ENCODE measurements at regions not wholly inside any gene's neighbourhood (a gene's known extent, or its start where the extent isn't known, plus 50 kb on each side); places are given as distances from the start of the nearest gene placed in this dataset.

GRCh38 chr5:72744136-72744535, 72.3 kb upstream of the TNPO1 start:
- TF ChIP-seq CTCF (IDR thresholded peaks at IDR 0.05) (no peak), POLR2A (IDR thresholded peaks at IDR 0.05) (no peak)

Measured in Peyer's patch (tissue), 4 donors.